Loucy (cell line): ENCODE measurements at regions not wholly inside any gene's neighbourhood (a gene's known extent, or its start where the extent isn't known, plus 50 kb on each side); places are given as distances from the start of the nearest gene placed in this dataset.

Source experiments
- EZH2phosphoT487 ChIP-seq: fragments of 200-600 bp; IDR thresholded peaks from 2 replicates; pipeline ENCODE4 v1.6.1; 2018; ENCODE audit warnings: antibody characterized with exemption, mild to moderate bottlenecking, moderate library complexity, borderline replicate concordance
- TF ChIP-seq, protein P1 (sequence below): fragments of 200-600 bp; sonication (generic); conservative IDR thresholded peaks from 2 replicates; pipeline ENCODE4 v1.5.1; 2014; ENCODE audit warnings: mild to moderate bottlenecking, antibody characterized with exemption, low read length

DNA sequence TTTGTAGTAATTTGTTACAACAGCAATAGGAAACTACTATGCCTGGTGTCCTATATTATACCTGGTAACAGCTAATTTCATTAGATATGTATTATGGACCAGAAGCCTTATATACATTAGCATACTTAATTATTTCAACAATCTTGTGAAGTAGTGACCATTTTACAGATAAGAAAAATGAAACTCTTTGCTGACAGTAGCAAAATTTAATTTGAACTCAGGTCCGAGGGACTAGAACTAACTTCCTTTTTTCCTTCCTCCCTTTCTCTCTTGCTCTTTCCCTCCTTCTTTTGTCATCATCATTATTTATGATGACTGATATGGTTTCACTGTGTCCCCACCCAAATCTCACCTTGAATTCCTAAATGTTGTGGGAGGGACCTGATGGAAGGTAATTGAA lies 482.0 kb downstream of the SNAPC1 start:
- TF ChIP-seq, protein P1, sequence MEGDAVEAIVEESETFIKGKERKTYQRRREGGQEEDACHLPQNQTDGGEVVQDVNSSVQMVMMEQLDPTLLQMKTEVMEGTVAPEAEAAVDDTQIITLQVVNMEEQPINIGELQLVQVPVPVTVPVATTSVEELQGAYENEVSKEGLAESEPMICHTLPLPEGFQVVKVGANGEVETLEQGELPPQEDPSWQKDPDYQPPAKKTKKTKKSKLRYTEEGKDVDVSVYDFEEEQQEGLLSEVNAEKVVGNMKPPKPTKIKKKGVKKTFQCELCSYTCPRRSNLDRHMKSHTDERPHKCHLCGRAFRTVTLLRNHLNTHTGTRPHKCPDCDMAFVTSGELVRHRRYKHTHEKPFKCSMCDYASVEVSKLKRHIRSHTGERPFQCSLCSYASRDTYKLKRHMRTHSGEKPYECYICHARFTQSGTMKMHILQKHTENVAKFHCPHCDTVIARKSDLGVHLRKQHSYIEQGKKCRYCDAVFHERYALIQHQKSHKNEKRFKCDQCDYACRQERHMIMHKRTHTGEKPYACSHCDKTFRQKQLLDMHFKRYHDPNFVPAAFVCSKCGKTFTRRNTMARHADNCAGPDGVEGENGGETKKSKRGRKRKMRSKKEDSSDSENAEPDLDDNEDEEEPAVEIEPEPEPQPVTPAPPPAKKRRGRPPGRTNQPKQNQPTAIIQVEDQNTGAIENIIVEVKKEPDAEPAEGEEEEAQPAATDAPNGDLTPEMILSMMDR = no peak
- no peak for TF ChIP-seq EZH2phosphoT487
